HG03280 (cell line): ENCODE measurements at regions not wholly inside any gene's neighbourhood (a gene's known extent, or its start where the extent isn't known, plus 50 kb on each side); places are given as distances from the start of the nearest gene placed in this dataset.

Experiments used
- ATAC-seq: cut with Tn5 transposase; IDR thresholded peaks from one replicate; pipeline ENCODE4 v1.9.1; 2021; ENCODE audit warnings: mild to moderate bottlenecking, moderate library complexity; ENCODE audit not compliant: unreplicated experiment

- ATAC-seq = no peak
Observed at GRCh38 chr11:127574478-127574877, 573.9 kb upstream of the KIRREL3 start.

GRCh38 chr11:127568891-127569290, 568.3 kb upstream of the KIRREL3 start:
- ATAC-seq = no peak

GRCh38 chr11:127567237-127567932, 566.8 kb upstream of the KIRREL3 start:
- no peak for ATAC-seq

- no peak for ATAC-seq
Observed at GRCh38 chr11:127564810-127565209, 564.2 kb upstream of the KIRREL3 start.

- ATAC-seq = no peak
Observed at GRCh38 chr11:127559978-127560377, 559.4 kb upstream of the KIRREL3 start.

GRCh38 chr11:127552446-127552845, 551.9 kb upstream of the KIRREL3 start:
- no peak for ATAC-seq

- ATAC-seq = no peak
Observed at GRCh38 chr11:127531167-127531566, 530.6 kb upstream of the KIRREL3 start.

GRCh38 chr11:127528297-127528696, 527.7 kb upstream of the KIRREL3 start:
- no peak for ATAC-seq

- ATAC-seq = no peak
Observed at GRCh38 chr11:127524618-127525017, 524.0 kb upstream of the KIRREL3 start.

- no peak for ATAC-seq
Observed at GRCh38 chr11:127521413-127521812, 520.8 kb upstream of the KIRREL3 start.

- no peak for ATAC-seq
Observed at GRCh38 chr11:127507851-127508250, 507.3 kb upstream of the KIRREL3 start.

GRCh38 chr11:127506647-127507046, 506.1 kb upstream of the KIRREL3 start:
- ATAC-seq = no peak

- ATAC-seq = no peak
Observed at GRCh38 chr11:127506126-127506525, 505.6 kb upstream of the KIRREL3 start.

- no peak for ATAC-seq
Observed at GRCh38 chr11:127496165-127496564, 495.6 kb upstream of the KIRREL3 start.

- ATAC-seq = peak; percentile 80
Observed at GRCh38 chr11:127493330-127494022, 492.9 kb upstream of the KIRREL3 start.

GRCh38 chr11:127492029-127492428, 491.5 kb upstream of the KIRREL3 start:
- ATAC-seq = no peak

- no peak for ATAC-seq
Observed at GRCh38 chr11:127491589-127491988, 491.0 kb upstream of the KIRREL3 start.

GRCh38 chr11:127490896-127491295, 490.3 kb upstream of the KIRREL3 start:
- no peak for ATAC-seq

GRCh38 chr11:127485541-127485940, 485.0 kb upstream of the KIRREL3 start:
- no peak for ATAC-seq

GRCh38 chr11:127481391-127481790, 480.8 kb upstream of the KIRREL3 start:
- no peak for ATAC-seq

GRCh38 chr11:127478826-127479225, 478.3 kb upstream of the KIRREL3 start:
- ATAC-seq = no peak

GRCh38 chr11:127474766-127475165, 474.2 kb upstream of the KIRREL3 start:
- ATAC-seq = no peak

GRCh38 chr11:127472505-127472904, 471.9 kb upstream of the KIRREL3 start:
- no peak for ATAC-seq
